ENCODE measurements at regions not wholly inside any gene's neighbourhood (a gene's known extent, or its start where the extent isn't known, plus 50 kb on each side); places are given as distances from the start of the nearest gene placed in this dataset.

- TF ChIP-seq CTCF (IDR thresholded peaks at IDR 0.05; ENCODE audit: low read depth, low read length, missing input control), result no peak
- no peak for TF ChIP-seq JUND (IDR thresholded peaks at IDR 0.05)
- no peak for TF ChIP-seq EGR1 (IDR thresholded peaks at IDR 0.05; ENCODE audit: low read depth in 2 of 2)
- TF ChIP-seq REST (IDR thresholded peaks at IDR 0.05), result no peak
- TF ChIP-seq MAX (IDR thresholded peaks at IDR 0.05), result no peak
- TF ChIP-seq FOXA1 (IDR thresholded peaks at IDR 0.05), result no peak
- no peak for TF ChIP-seq RAD21 (IDR thresholded peaks at IDR 0.05)
- no peak for TF ChIP-seq YY1 (IDR thresholded peaks at IDR 0.05)
- no peak for TF ChIP-seq TAF1 (conservative IDR thresholded peaks at IDR 0.05)
- TF ChIP-seq ZBTB33 (IDR thresholded peaks at IDR 0.05), result no peak
- no peak for TF ChIP-seq GABPA (IDR thresholded peaks at IDR 0.05 in 1 of 2, conservative IDR thresholded peaks at IDR 0.05 in 1 of 2)
- TF ChIP-seq ATF3 (IDR thresholded peaks at IDR 0.05), result no peak
- no peak for TF ChIP-seq RXRA (IDR thresholded peaks at IDR 0.05)
Measured at GRCh38 chr3:110697961-110698360, 373.7 kb upstream of the NECTIN3 start.
